GM12892 (cell line): ENCODE measurements at regions not wholly inside any gene's neighbourhood (a gene's known extent, or its start where the extent isn't known, plus 50 kb on each side); places are given as distances from the start of the nearest gene placed in this dataset.
"Not testable (repeated sequence)": the region's sequence is repeated elsewhere in the genome, so short reads cannot be mapped to it uniquely, and the experiment has no call there.

Experiments
- DNase-seq: peaks from one replicate; pipeline ENCODE4 v3.0.0; 2011; ENCODE audit not compliant: insufficient read length
- FAIRE-seq: peaks from 2 replicates; lab custom pipeline; 2011; peaks lifted over from hg19 to GRCh38; lab: Jason Lieb, UNC
- POLR2A ChIP-seq: IDR thresholded peaks from 2 replicates; pipeline ENCODE4 v1.6.1; 2011; ENCODE audit warnings: low read depth, low read length, control low read depth
- POLR2AphosphoS5 ChIP-seq: IDR thresholded peaks from 2 replicates; pipeline ENCODE4 v1.6.1; 2011; ENCODE audit warnings: low read depth, low read length, control low read depth
- TAF1 ChIP-seq: IDR thresholded peaks from 2 replicates; pipeline ENCODE4 v1.6.1; 2011; ENCODE audit warnings: low read depth, mild to moderate bottlenecking, control low read depth, low read length, borderline replicate concordance

- no peak for DNase-seq
- no peak for FAIRE-seq
- TF ChIP-seq POLR2AphosphoS5 (no peak), TAF1 (no peak), POLR2A (no peak)
These were observed 819.0 kb upstream of the GRM7 start for GRCh38 chr3:6041894-6042293.

GRCh38 chr3:6047016-6047415, 813.9 kb upstream of the GRM7 start:
- TF ChIP-seq TAF1 (no peak), POLR2AphosphoS5 (no peak), POLR2A (no peak)
- FAIRE-seq = no peak
- no peak for DNase-seq

- FAIRE-seq (no peak), DNase-seq (no peak)
- TF ChIP-seq POLR2A (no peak), TAF1 (no peak), POLR2AphosphoS5 (no peak)
These were observed 800.7 kb upstream of the GRM7 start for GRCh38 chr3:6060251-6060650.

GRCh38 chr3:6062261-6063187, 798.4 kb upstream of the GRM7 start:
- FAIRE-seq (no peak), DNase-seq (no peak)
- TF ChIP-seq POLR2AphosphoS5 (no peak), POLR2A (no peak), TAF1 (no peak)

GRCh38 chr3:6066397-6066796, 794.5 kb upstream of the GRM7 start:
- FAIRE-seq = no peak
- TF ChIP-seq POLR2A (no peak), POLR2AphosphoS5 (no peak), TAF1 (no peak)

GRCh38 chr3:6066868-6067578, 793.9 kb upstream of the GRM7 start:
- not testable (repeated sequence) for DNase-seq, FAIRE-seq

More at GRCh38 chr3:6066397-6066796, 794.5 kb upstream of the GRM7 start:
- DNase-seq = no peak

- DNase-seq (no peak), FAIRE-seq (no peak)
- TF ChIP-seq TAF1 (no peak), POLR2A (no peak), POLR2AphosphoS5 (no peak)
These were observed 786.0 kb upstream of the GRM7 start for GRCh38 chr3:6074952-6075351.

- FAIRE-seq = no peak
- DNase-seq = no peak
- TF ChIP-seq TAF1 = no peak
- no peak for TF ChIP-seq POLR2A
- TF ChIP-seq POLR2AphosphoS5 = no peak
These were observed 782.5 kb upstream of the GRM7 start for GRCh38 chr3:6078436-6078835.

- FAIRE-seq (no peak), DNase-seq (no peak)
- no peak for TF ChIP-seq POLR2A
- TF ChIP-seq POLR2AphosphoS5 = no peak
- no peak for TF ChIP-seq TAF1
These were observed 781.9 kb upstream of the GRM7 start for GRCh38 chr3:6079011-6079410.

- no peak for TF ChIP-seq TAF1
- no peak for TF ChIP-seq POLR2A
- TF ChIP-seq POLR2AphosphoS5 = no peak
- no peak for DNase-seq
- FAIRE-seq = no peak
These were observed 781.2 kb upstream of the GRM7 start for GRCh38 chr3:6079561-6080179.

GRCh38 chr3:6088433-6088832, 772.5 kb upstream of the GRM7 start:
- FAIRE-seq (no peak), DNase-seq (no peak)
- TF ChIP-seq POLR2AphosphoS5 (no peak), TAF1 (no peak), POLR2A (no peak)

GRCh38 chr3:6089780-6090179, 771.1 kb upstream of the GRM7 start:
- no peak for FAIRE-seq
- no peak for TF ChIP-seq POLR2A
- no peak for TF ChIP-seq POLR2AphosphoS5
- TF ChIP-seq TAF1 = no peak
- no peak for DNase-seq
